ENCODE measurements at regions not wholly inside any gene's neighbourhood (a gene's known extent, or its start where the extent isn't known, plus 50 kb on each side); places are given as distances from the start of the nearest gene placed in this dataset.

GRCh38 chr13:81683521-81683920 lies 1342.6 kb upstream of the SPRY2 start:
- Histone ChIP-seq H2BK120ac (ENCODE audit: low read depth, low read length) (no peak overlapping the region), H3K79me1 (ENCODE audit: low read depth, low read length) (no peaks in the 10 kb centered on the region), H2BK12ac (ENCODE audit: low read length) (no peak overlapping the region), H3K9ac (ENCODE audit: low read depth, low read length, poor library complexity) (no peak overlapping the region), H3K27ac (replicated peaks; ENCODE audit: low read length) (no peak overlapping the region), H2BK5ac (ENCODE audit: low read length) (no peak overlapping the region), H3K9me3 (replicated peaks in 1 of 2; ENCODE audit: control insufficient read depth in 2 of 2, insufficient read depth in 1 of 2, low read depth in 1 of 2, low read length in 2 of 2) (no peaks in the 10 kb centered on the region), H4K91ac (ENCODE audit: low read depth, low read length, poor library complexity) (no peak overlapping the region), H3K14ac (ENCODE audit: low read length) (no peak overlapping the region), H3K4me2 (ENCODE audit: insufficient read depth, low read length, poor library complexity, severe bottlenecking) (no peak overlapping the region), H3K4me3 (ENCODE audit: low read length in 2 of 2) (no peak overlapping the region), H2BK15ac (ENCODE audit: low read length) (no peak overlapping the region), H3K4me1 (ENCODE audit: control insufficient read depth in 2 of 2, insufficient read depth in 1 of 2, low read depth in 1 of 2, low read length in 2 of 2) (no peaks in the 10 kb centered on the region), H3K27me3 (ENCODE audit: control insufficient read depth in 3 of 3, insufficient read depth in 3 of 3, low read depth in 1 of 3, low read length in 3 of 3) (no peaks in the 10 kb centered on the region), H2AFZ (ENCODE audit: low read length) (no peak overlapping the region), H3K36me3 (replicated peaks in 1 of 2; ENCODE audit: control insufficient read depth in 2 of 2, insufficient read depth in 2 of 2, low read length in 2 of 2) (no peaks in the 10 kb centered on the region), H3K4ac (ENCODE audit: low read length) (no peak overlapping the region), H3K23ac (ENCODE audit: low read depth, low read length, poor library complexity) (no peak overlapping the region), H2AK5ac (ENCODE audit: low read depth, low read length) (no peak overlapping the region), H4K8ac (ENCODE audit: low read depth, low read length) (no peak overlapping the region), H3K18ac (ENCODE audit: low read length) (no peak overlapping the region)
- DNase-seq (ENCODE audit: low spot score) = no peak
- no CpG with 5 or more reads among the region's 4 CpGs for whole genome bisulfite sequencing, 2 donors (ENCODE audit: extremely low coverage in 2 of 2, insufficient read length in 2 of 2, insufficient replicate concordance in 1 of 2)

DNA sequence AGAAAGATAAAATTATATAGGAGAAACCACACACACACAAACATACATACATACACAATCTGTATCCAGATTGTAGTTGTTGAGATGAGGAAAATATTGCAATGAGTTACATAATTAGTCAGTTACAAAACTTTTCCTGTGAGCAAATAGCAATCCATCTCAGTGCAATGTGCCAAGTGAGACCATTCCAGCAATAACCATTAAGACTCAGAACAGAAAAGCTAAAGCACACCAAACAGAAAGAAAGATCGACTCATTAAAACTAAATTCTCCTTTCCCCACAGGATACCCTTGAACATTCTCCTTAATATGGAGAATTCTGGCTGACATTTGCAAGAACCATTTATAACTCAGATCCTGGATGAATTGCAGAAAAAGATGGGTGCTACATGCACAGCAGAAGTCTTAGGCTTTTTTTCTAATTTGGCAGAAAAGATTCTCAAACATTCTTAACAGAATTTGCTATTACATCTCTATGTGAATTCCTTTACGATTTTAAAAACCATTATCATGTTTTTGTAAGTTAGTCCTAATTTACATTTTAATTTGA lies 1341.2 kb upstream of the SPRY2 start:
- H4K91ac ChIP-seq (ENCODE audit: low read depth, low read length, poor library complexity) = no peak overlapping the region
- H3K36me3 ChIP-seq (replicated peaks in 1 of 2; ENCODE audit: control insufficient read depth in 2 of 2, insufficient read depth in 2 of 2, low read length in 2 of 2) = no peaks in the 10 kb centered on the region
- H3K9ac ChIP-seq (ENCODE audit: low read depth, low read length, poor library complexity) = no peak overlapping the region
- H3K4ac ChIP-seq (ENCODE audit: low read length) = no peak overlapping the region
- H3K9me3 ChIP-seq (replicated peaks in 1 of 2; ENCODE audit: control insufficient read depth in 2 of 2, insufficient read depth in 1 of 2, low read depth in 1 of 2, low read length in 2 of 2) = peaks cover 0 to 3% of the 10 kb centered on the region in 2 donors
- no CpG with 5 or more reads among the region's 2 CpGs for WGBS, 2 donors (ENCODE audit: extremely low coverage in 2 of 2, insufficient read length in 2 of 2, insufficient replicate concordance in 1 of 2)
- H3K27ac ChIP-seq (replicated peaks; ENCODE audit: low read length) = no peak overlapping the region
- H2BK120ac ChIP-seq (ENCODE audit: low read depth, low read length) = no peak overlapping the region
- H2AFZ ChIP-seq (ENCODE audit: low read length) = peak overlapping the region; percentile 35
- no peaks in the 10 kb centered on the region for H3K79me1 ChIP-seq (ENCODE audit: low read depth, low read length)
- no peaks in the 10 kb centered on the region for H3K27me3 ChIP-seq (ENCODE audit: control insufficient read depth in 3 of 3, insufficient read depth in 3 of 3, low read depth in 1 of 3, low read length in 3 of 3)
- H3K14ac ChIP-seq (ENCODE audit: low read length) = no peak overlapping the region
- H3K23ac ChIP-seq (ENCODE audit: low read depth, low read length, poor library complexity) = no peak overlapping the region
- H4K8ac ChIP-seq (ENCODE audit: low read depth, low read length) = no peak overlapping the region
- no peak for DNase-seq (ENCODE audit: low spot score)
- no peak overlapping the region for H3K4me2 ChIP-seq (ENCODE audit: insufficient read depth, low read length, poor library complexity, severe bottlenecking)
- H3K4me3 ChIP-seq (ENCODE audit: low read length in 2 of 2) = no peak overlapping the region
- no peak overlapping the region for H3K18ac ChIP-seq (ENCODE audit: low read length)
- H2BK5ac ChIP-seq (ENCODE audit: low read length) = no peak overlapping the region
- no peak overlapping the region for H2BK12ac ChIP-seq (ENCODE audit: low read length)
- H2BK15ac ChIP-seq (ENCODE audit: low read length) = no peak overlapping the region
- no peaks in the 10 kb centered on the region for H3K4me1 ChIP-seq (ENCODE audit: control insufficient read depth in 2 of 2, insufficient read depth in 1 of 2, low read depth in 1 of 2, low read length in 2 of 2)
- no peak overlapping the region for H2AK5ac ChIP-seq (ENCODE audit: low read depth, low read length)

DNA sequence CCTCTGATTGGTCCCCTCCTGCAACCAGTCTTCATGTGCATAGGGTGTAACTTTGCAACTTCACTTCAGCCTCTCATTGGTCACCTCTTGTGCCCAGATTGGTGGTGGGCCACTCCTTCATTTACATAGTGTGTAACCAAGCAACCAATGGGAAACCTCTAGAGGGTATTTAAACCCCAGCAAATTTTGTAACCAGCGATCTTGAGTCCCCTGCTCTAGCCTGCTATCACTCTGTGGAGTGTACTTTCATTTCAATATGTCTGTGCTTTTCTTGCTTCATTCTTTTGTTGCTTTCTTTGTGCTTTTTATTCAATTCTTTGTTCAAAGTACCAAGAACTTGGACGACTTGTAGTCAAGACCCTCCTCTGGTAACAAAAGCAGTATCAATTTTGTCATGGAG lies 1336.9 kb upstream of the SPRY2 start:
- Histone ChIP-seq H3K14ac (ENCODE audit: low read length) (no peak overlapping the region), H4K8ac (ENCODE audit: low read depth, low read length) (no peak overlapping the region), H3K4ac (ENCODE audit: low read length) (no peak overlapping the region), H3K27me3 (ENCODE audit: control insufficient read depth in 3 of 3, insufficient read depth in 3 of 3, low read depth in 1 of 3, low read length in 3 of 3) (no peaks in the 10 kb centered on the region), H3K9me3 (replicated peaks in 1 of 2; ENCODE audit: control insufficient read depth in 2 of 2, insufficient read depth in 1 of 2, low read depth in 1 of 2, low read length in 2 of 2) (peaks cover 0 to 3% of the 10 kb centered on the region in 2 donors), H2AK5ac (ENCODE audit: low read depth, low read length) (no peak overlapping the region), H2BK120ac (ENCODE audit: low read depth, low read length) (no peak overlapping the region), H3K23ac (ENCODE audit: low read depth, low read length, poor library complexity) (no peak overlapping the region), H3K36me3 (replicated peaks in 1 of 2; ENCODE audit: control insufficient read depth in 2 of 2, insufficient read depth in 2 of 2, low read length in 2 of 2) (no peaks in the 10 kb centered on the region), H3K18ac (ENCODE audit: low read length) (no peak overlapping the region), H3K79me1 (ENCODE audit: low read depth, low read length) (no peaks in the 10 kb centered on the region), H3K4me2 (ENCODE audit: insufficient read depth, low read length, poor library complexity, severe bottlenecking) (no peak overlapping the region), H3K4me3 (ENCODE audit: low read length in 2 of 2) (no peak overlapping the region), H2BK15ac (ENCODE audit: low read length) (no peak overlapping the region), H2AFZ (ENCODE audit: low read length) (no peak overlapping the region), H3K27ac (replicated peaks; ENCODE audit: low read length) (no peak overlapping the region), H4K91ac (ENCODE audit: low read depth, low read length, poor library complexity) (no peak overlapping the region), H2BK5ac (ENCODE audit: low read length) (no peak overlapping the region), H3K9ac (ENCODE audit: low read depth, low read length, poor library complexity) (no peak overlapping the region), H2BK12ac (ENCODE audit: low read length) (no peak overlapping the region), H3K4me1 (ENCODE audit: control insufficient read depth in 2 of 2, insufficient read depth in 1 of 2, low read depth in 1 of 2, low read length in 2 of 2) (no peaks in the 10 kb centered on the region)
- no CpG with 5 or more reads among the region's 2 CpGs for WGBS, 2 donors (ENCODE audit: extremely low coverage in 2 of 2, insufficient read length in 2 of 2, insufficient replicate concordance in 1 of 2)
- DNase-seq (ENCODE audit: low spot score) = no peak

DNA sequence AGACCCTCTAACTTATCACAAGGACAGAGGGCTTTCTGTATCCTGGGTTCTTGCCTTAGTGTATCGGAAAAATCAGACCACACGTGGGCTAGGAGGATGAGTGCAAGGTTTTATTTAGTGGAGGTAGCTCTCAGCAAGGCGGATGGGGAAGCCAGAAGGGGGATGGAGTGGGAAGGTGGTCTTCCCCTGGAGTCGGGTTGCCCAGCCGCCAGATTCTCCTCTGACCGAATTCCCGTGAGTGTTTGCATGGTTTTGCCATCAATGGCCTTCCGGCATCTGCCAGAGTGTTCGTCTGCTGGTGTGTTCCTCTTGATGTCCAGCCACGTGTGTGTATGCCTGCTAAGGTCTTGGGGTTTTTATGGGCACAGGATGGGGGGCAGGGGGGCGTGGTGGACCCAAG lies 1335.1 kb upstream of the SPRY2 start:
- Histone ChIP-seq H3K9ac (ENCODE audit: low read depth, low read length, poor library complexity) (no peak overlapping the region), H2BK15ac (ENCODE audit: low read length) (no peak overlapping the region), H4K8ac (ENCODE audit: low read depth, low read length) (no peak overlapping the region), H2AFZ (ENCODE audit: low read length) (no peak overlapping the region), H3K14ac (ENCODE audit: low read length) (peak overlapping the region; percentile 8), H3K27ac (replicated peaks; ENCODE audit: low read length) (no peak overlapping the region), H3K18ac (ENCODE audit: low read length) (no peak overlapping the region), H3K4me2 (ENCODE audit: insufficient read depth, low read length, poor library complexity, severe bottlenecking) (no peak overlapping the region), H2AK5ac (ENCODE audit: low read depth, low read length) (no peak overlapping the region), H4K91ac (ENCODE audit: low read depth, low read length, poor library complexity) (no peak overlapping the region), H2BK12ac (ENCODE audit: low read length) (no peak overlapping the region), H2BK120ac (ENCODE audit: low read depth, low read length) (no peak overlapping the region), H3K36me3 (replicated peaks in 1 of 2; ENCODE audit: control insufficient read depth in 2 of 2, insufficient read depth in 2 of 2, low read length in 2 of 2) (no peaks in the 10 kb centered on the region), H3K4me1 (ENCODE audit: control insufficient read depth in 2 of 2, insufficient read depth in 1 of 2, low read depth in 1 of 2, low read length in 2 of 2) (no peaks in the 10 kb centered on the region), H3K4ac (ENCODE audit: low read length) (no peak overlapping the region), H3K9me3 (replicated peaks in 1 of 2; ENCODE audit: control insufficient read depth in 2 of 2, insufficient read depth in 1 of 2, low read depth in 1 of 2, low read length in 2 of 2) (peaks cover 0 to 3% of the 10 kb centered on the region in 2 donors), H3K27me3 (ENCODE audit: control insufficient read depth in 3 of 3, insufficient read depth in 3 of 3, low read depth in 1 of 3, low read length in 3 of 3) (no peaks in the 10 kb centered on the region), H3K4me3 (ENCODE audit: low read length in 2 of 2) (no peak overlapping the region), H3K23ac (ENCODE audit: low read depth, low read length, poor library complexity) (no peak overlapping the region), H3K79me1 (ENCODE audit: low read depth, low read length) (no peaks in the 10 kb centered on the region), H2BK5ac (ENCODE audit: low read length) (no peak overlapping the region)
- DNase-seq (ENCODE audit: low spot score) = no peak
- no CpG with 5 or more reads among the region's 11 CpGs for WGBS, 2 donors (ENCODE audit: extremely low coverage in 2 of 2, insufficient read length in 2 of 2, insufficient replicate concordance in 1 of 2)

Data from neuronal stem cell (in vitro differentiated cells).